Keratinocyte (primary cell): ENCODE measurements at regions not wholly inside any gene's neighbourhood (a gene's known extent, or its start where the extent isn't known, plus 50 kb on each side); places are given as distances from the start of the nearest gene placed in this dataset.

Source experiments
- DNase-seq: peaks from one replicate; pipeline ENCODE4 v3.0.0-alpha.2; 2011; ENCODE audit warnings: low read depth, missing footprints, low spot score
- FAIRE-seq: peaks from 2 replicates; lab custom pipeline; 2011; peaks lifted over from hg19 to GRCh38; lab: Jason Lieb, UNC
- H2AFZ ChIP-seq: 2 replicates; pipeline ENCODE4 v1.6.0; 2012; ENCODE audit warnings: low read length, control low read depth, inconsistent platforms; ENCODE audit not compliant: control insufficient read depth
- H3K27ac ChIP-seq: 2 replicates; pipeline ENCODE4 v1.5.1; 2011; ENCODE audit warnings: low read length; ENCODE audit not compliant: control insufficient read depth, insufficient read depth
- H3K27me3 ChIP-seq: 3 replicates; pipeline ENCODE4 v1.6.0; 2011; ENCODE audit warnings: low read length; ENCODE audit not compliant: control insufficient read depth, insufficient read depth; ENCODE audit errors: extremely low read depth
- H3K36me3 ChIP-seq, 2 experiments: 2 replicates in 1 of 2; 3 replicates in 1 of 2; pipeline ENCODE4 v1.5.1; 2011; ENCODE audit warnings: low read length in 2 of 2, mild to moderate bottlenecking in 1 of 2; ENCODE audit not compliant: control insufficient read depth in 2 of 2, insufficient read depth in 2 of 2; ENCODE audit errors: extremely low read depth in 1 of 2
- H3K4me1 ChIP-seq: 3 replicates; pipeline ENCODE4 v1.5.1; 2011; ENCODE audit warnings: low read length; ENCODE audit not compliant: control insufficient read depth, insufficient read depth; ENCODE audit errors: extremely low read depth
- H3K4me2 ChIP-seq: 3 replicates; pipeline ENCODE4 v1.6.0; 2011; ENCODE audit warnings: low read depth, low read length; ENCODE audit not compliant: control insufficient read depth, insufficient read depth; ENCODE audit errors: extremely low read depth
- H3K4me3 ChIP-seq, 3 experiments: fragments of 200-600 bp in 1 of 3; sonication (generic) in 1 of 3; 2 replicates in 2 of 3; 3 replicates in 1 of 3; pipeline ENCODE4 v1.5.1; 2011 to 2016; ENCODE audit warnings: low read length in 3 of 3, mild to moderate bottlenecking in 3 of 3, control low read depth in 2 of 3, inconsistent platforms in 1 of 3, low read depth in 1 of 3, mixed read lengths in 1 of 3, mixed run types in 1 of 3, moderate library complexity in 1 of 3; ENCODE audit not compliant: control insufficient read depth in 2 of 3, insufficient read depth in 2 of 3; ENCODE audit errors: extremely low read depth in 1 of 3
- H3K79me2 ChIP-seq: 2 replicates; pipeline ENCODE4 v1.6.0; 2012; ENCODE audit warnings: low read length; ENCODE audit not compliant: control insufficient read depth, insufficient read depth
- H3K9ac ChIP-seq: 3 replicates; pipeline ENCODE4 v1.6.0; 2011; ENCODE audit warnings: low read length; ENCODE audit not compliant: control insufficient read depth, insufficient read depth; ENCODE audit errors: extremely low read depth
- H3K9me1 ChIP-seq: 3 replicates; pipeline ENCODE4 v1.6.0; 2011; ENCODE audit warnings: low read length; ENCODE audit not compliant: control insufficient read depth, insufficient read depth; ENCODE audit errors: extremely low read depth
- H3K9me3 ChIP-seq: 2 replicates; pipeline ENCODE4 v1.5.1; 2012; ENCODE audit warnings: low read depth, low read length; ENCODE audit not compliant: control insufficient read depth
- H4K20me1 ChIP-seq: 3 replicates; pipeline ENCODE4 v1.6.0; 2011; ENCODE audit warnings: low read length; ENCODE audit not compliant: control insufficient read depth, insufficient read depth; ENCODE audit errors: extremely low read depth
- EZH2 ChIP-seq: IDR thresholded peaks from one replicate; pipeline ENCODE4 v1.6.1; 2012; ENCODE audit warnings: inconsistent platforms, mild to moderate bottlenecking, low read length, moderate library complexity
- dilution Hi-C: fragments of 300-500 bp; cut with MboI; formaldehyde crosslinking; loops from one replicate; pipeline ENCODE4 v1.7.0; 2020; ENCODE audit warnings: low sequenced_read_pairs; ENCODE audit not compliant: extremely low pct_ligation_motif_present
- TF ChIP-seq, protein P1 (sequence below), 3 experiments: IDR thresholded peaks in 1 of 3; conservative IDR thresholded peaks in 1 of 3; optimal IDR thresholded peaks in 1 of 3; 2 replicates in 2 of 3; 3 replicates in 1 of 3; pipeline versions ENCODE3 to v1.5.1; 2011; ENCODE audit warnings: low read length in 3 of 3, mild to moderate bottlenecking in 3 of 3, moderate library complexity in 2 of 3, control low read depth in 1 of 3, inconsistent platforms in 1 of 3; ENCODE audit not compliant: insufficient read depth in 2 of 3; ENCODE audit errors: extremely low read depth in 1 of 3

GRCh38 chr7:54014765-54015164 lies 527.4 kb upstream of the VSTM2A start:
- Histone ChIP-seq H3K27ac (no peak overlapping the region), H2AFZ (no peak overlapping the region), H4K20me1 (no peaks in the 10 kb centered on the region), H3K4me2 (no peak overlapping the region), H3K9me3 (no peaks in the 10 kb centered on the region), H3K9ac (no peak overlapping the region), H3K36me3 (no peaks in the 10 kb centered on the region), H3K9me1 (no peaks in the 10 kb centered on the region), H3K4me1 (no peaks in the 10 kb centered on the region), H3K4me3 (no peak overlapping the region), H3K27me3 (no peaks in the 10 kb centered on the region), H3K79me2 (no peaks in the 10 kb centered on the region)
- no peak for DNase-seq
- dilution Hi-C loops, result no loop called here
- FAIRE-seq, result no peak
- TF ChIP-seq EZH2, result no peak
- TF ChIP-seq, protein P1, sequence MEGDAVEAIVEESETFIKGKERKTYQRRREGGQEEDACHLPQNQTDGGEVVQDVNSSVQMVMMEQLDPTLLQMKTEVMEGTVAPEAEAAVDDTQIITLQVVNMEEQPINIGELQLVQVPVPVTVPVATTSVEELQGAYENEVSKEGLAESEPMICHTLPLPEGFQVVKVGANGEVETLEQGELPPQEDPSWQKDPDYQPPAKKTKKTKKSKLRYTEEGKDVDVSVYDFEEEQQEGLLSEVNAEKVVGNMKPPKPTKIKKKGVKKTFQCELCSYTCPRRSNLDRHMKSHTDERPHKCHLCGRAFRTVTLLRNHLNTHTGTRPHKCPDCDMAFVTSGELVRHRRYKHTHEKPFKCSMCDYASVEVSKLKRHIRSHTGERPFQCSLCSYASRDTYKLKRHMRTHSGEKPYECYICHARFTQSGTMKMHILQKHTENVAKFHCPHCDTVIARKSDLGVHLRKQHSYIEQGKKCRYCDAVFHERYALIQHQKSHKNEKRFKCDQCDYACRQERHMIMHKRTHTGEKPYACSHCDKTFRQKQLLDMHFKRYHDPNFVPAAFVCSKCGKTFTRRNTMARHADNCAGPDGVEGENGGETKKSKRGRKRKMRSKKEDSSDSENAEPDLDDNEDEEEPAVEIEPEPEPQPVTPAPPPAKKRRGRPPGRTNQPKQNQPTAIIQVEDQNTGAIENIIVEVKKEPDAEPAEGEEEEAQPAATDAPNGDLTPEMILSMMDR (optimal IDR thresholded peaks at IDR 0.05 in 1 of 3, IDR thresholded peaks at IDR 0.05 in 1 of 3, conservative IDR thresholded peaks at IDR 0.05 in 1 of 3; ENCODE audit: extremely low read depth in 1 of 3, insufficient read depth in 2 of 3, low read length in 3 of 3), result no peak

DNA sequence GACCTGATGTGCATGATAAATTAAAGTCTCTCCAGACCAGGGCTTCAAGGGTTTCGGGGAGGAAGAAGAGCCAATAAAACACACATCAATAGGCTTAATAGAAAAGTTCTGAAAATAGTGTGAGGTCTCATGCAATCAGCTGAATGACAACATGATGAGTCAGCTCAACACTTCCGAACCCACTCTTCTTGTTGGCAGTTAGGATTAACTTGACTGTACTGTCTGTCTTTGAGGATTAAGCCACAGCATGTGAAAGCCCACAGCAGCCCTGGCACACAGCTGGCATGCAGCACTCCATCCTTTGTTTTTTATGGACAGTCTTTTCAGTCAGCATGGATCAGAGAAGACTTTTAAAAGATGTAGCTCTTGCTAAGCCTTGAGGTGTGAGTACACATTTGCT lies 526.9 kb upstream of the VSTM2A start:
- H2AFZ ChIP-seq, result no peak overlapping the region
- FAIRE-seq, result peak; percentile 65

More for the DNA sequence above, 526.9 kb upstream of the VSTM2A start:
- Histone ChIP-seq H3K4me3 (no peak overlapping the region), H3K4me2 (no peak overlapping the region), H3K9me3 (no peaks in the 10 kb centered on the region), H3K27ac (no peak overlapping the region), H3K79me2 (no peaks in the 10 kb centered on the region), H3K9ac (no peak overlapping the region), H4K20me1 (no peaks in the 10 kb centered on the region), H3K27me3 (no peaks in the 10 kb centered on the region), H3K4me1 (no peaks in the 10 kb centered on the region), H3K36me3 (no peaks in the 10 kb centered on the region), H3K9me1 (no peaks in the 10 kb centered on the region)
- no peak for DNase-seq
- TF ChIP-seq, protein P1 (optimal IDR thresholded peaks at IDR 0.05 in 1 of 3, IDR thresholded peaks at IDR 0.05 in 1 of 3, conservative IDR thresholded peaks at IDR 0.05 in 1 of 3; ENCODE audit: extremely low read depth in 1 of 3, insufficient read depth in 2 of 3, low read length in 3 of 3), result no peak
- TF ChIP-seq EZH2, result no peak
- dilution Hi-C loops, result no loop called here
